ENCODE measurements at regions not wholly inside any gene's neighbourhood (a gene's known extent, or its start where the extent isn't known, plus 50 kb on each side); places are given as distances from the start of the nearest gene placed in this dataset.

GRCh38 chr9:38312406-38312805 is 80.1 kb upstream of the ALDH1B1 start:
- no peak for DNase-seq

- DNase-seq: no peak
Measured at GRCh38 chr9:38311382-38312270, 80.9 kb upstream of the ALDH1B1 start.

GRCh38 chr9:38309324-38310195 is 82.9 kb upstream of the ALDH1B1 start:
- DNase-seq: no peak

- no peak for DNase-seq
Measured at GRCh38 chr9:38308136-38308535, 84.4 kb upstream of the ALDH1B1 start.

DNA sequence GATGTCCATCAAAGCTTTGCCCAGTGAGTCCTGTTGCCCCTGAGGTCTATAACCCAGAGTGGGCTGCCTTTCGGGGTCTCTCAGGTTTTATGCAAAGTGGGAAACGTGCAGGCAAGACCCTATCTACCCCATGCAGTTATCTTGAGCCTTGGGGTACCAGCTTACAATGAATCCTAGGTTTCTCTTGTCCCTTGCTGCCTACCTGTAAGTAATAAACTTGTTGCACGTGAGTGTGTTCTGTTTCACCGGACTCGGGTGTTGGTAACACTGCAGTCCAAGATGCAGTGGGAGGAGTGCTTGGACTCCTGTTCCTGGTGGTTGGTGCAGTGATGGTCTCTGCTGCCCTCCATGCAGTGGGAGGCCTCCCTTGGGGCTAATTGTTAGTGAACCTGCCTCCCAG is 85.6 kb upstream of the ALDH1B1 start:
- no peak for DNase-seq

DNA sequence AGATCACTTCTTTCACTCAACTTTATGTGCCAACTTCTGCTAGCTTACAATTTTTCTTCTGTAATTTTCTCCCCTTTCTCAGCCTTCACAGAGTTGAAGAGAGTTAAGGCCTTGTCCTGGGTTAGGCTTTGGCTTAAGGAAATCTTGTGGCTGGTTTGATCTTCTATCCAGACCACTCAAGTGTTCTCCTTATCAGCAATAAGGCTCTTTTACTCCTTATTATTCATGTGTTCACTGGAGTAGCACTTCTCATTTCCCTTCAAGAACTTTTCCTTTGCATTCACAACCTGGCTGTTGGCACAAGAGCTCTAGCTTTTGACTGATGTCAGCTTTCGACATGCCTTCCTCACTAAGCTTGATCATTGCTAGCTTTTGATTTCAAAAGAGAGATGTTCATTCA is 86.9 kb upstream of the ALDH1B1 start:
- DNase-seq: no peak

- no peak for DNase-seq
Measured at GRCh38 chr9:38301376-38302106, 91.0 kb upstream of the ALDH1B1 start.

- no peak for DNase-seq
Measured at GRCh38 chr9:38299856-38300255, 92.6 kb upstream of the ALDH1B1 start.

DNA sequence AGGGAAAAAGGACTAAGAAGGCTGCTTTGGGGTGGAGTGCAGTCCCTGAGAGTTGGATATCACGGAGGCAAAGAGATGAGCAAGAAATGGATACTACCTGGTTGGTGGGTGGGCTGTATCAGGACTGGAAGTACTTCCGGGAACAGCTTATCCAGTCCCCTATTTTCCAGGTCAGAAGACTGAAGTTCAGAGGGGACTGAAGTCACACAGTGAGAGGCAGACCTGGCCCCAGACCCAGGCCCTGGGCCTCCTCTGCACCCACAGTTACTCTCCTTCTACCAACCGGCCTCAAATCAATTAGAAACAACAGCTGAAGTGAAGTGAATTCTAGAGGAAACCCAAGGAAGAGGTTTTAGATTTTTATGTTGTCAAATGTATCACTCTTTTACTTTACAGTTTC is 93.6 kb upstream of the ALDH1B1 start:
- no peak for DNase-seq

- no peak for DNase-seq
Measured at GRCh38 chr9:38298503-38298902, 94.0 kb upstream of the ALDH1B1 start.

- no peak for DNase-seq
Measured at GRCh38 chr9:38296807-38297206, 95.7 kb upstream of the ALDH1B1 start.

DNA sequence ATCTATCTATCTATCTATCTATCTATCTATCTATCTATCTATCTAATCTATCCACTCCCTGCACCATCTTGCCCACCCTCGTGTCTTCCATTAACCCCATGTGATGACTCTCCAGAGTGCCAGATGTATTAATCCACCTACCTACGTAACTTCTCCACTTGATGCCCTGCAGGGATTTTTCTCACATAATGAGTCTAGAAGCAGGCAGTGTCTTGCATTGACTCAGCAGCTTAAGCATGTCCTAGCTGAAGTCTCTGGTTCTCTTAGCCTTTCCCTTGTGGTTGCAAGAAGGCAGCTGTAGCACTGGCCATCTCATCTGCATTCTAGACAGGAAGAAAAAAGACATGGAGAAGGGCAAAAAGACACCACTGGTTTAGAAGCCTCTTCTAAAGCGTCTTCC is 96.7 kb upstream of the ALDH1B1 start:
- DNase-seq: no peak

- no peak for DNase-seq
Measured at GRCh38 chr9:38294220-38294960, 98.1 kb upstream of the ALDH1B1 start.

DNA sequence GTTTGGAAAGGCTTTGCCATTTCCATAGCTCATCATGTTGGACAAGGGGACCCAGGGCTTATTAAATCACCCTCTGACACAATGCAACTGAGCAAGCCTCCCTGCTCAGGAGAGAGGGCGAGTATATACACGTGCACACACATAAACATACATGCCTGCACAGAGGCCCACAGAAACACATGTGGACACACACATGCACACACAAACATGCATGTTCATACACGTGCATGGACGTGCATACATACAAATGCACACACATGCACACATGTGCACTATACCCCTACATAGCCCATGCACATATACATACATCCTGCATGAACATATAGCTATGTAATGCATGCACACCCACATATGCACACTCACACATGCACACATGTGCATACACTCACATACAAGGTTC is 99.5 kb upstream of the ALDH1B1 start:
- no peak for DNase-seq

GRCh38 chr9:38292480-38292879 is 100.0 kb upstream of the ALDH1B1 start:
- no peak for DNase-seq

GRCh38 chr9:38289866-38290245 is 102.6 kb upstream of the ALDH1B1 start:
- no peak for DNase-seq

GRCh38 chr9:38289236-38289865 is 103.2 kb upstream of the ALDH1B1 start:
- DNase-seq: no peak

- no peak for DNase-seq
Measured at GRCh38 chr9:38288502-38288901, 104.0 kb upstream of the ALDH1B1 start.

DNA sequence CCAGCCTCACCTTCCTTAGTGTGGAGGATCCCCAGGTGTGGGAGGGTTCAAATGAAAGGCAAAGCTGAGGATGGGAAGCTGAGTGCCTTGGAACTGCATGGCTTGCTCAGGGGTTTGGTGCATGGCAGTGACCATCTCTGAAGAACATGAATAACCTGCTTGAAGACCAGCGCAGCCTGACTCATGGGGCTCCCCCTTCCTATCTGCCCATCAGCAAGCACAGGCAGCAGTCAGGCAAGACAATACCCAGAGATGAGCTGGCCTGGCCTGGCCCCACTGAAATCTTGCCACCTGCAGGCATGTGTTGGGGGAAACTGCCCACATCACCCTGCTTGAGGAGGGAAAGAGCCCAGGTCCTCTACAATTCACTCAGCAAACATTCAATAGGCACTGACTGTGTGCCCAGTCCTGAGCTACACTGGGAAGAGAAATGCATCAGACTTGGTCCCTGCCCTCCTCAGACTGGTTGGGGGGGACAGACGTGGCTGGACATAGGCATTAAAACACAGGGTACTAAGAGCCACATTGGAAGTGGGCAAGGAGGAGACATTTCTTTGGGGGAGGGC is 105.0 kb upstream of the ALDH1B1 start:
- no peak for DNase-seq

GRCh38 chr9:38286766-38287165 is 105.7 kb upstream of the ALDH1B1 start:
- peak; percentile 3 for DNase-seq

GRCh38 chr9:38286357-38286756 is 106.1 kb upstream of the ALDH1B1 start:
- DNase-seq: no peak

- DNase-seq: no peak
Measured at GRCh38 chr9:38285236-38285635, 107.3 kb upstream of the ALDH1B1 start.
